NCI-H345 treated with DMSO at 0.1 percent for 48 hours (cell line): ENCODE measurements at regions not wholly inside any gene's neighbourhood (a gene's known extent, or its start where the extent isn't known, plus 50 kb on each side); places are given as distances from the start of the nearest gene placed in this dataset.

Source experiments
- DNase-seq: peaks from one replicate; lab custom pipeline; 2025; ENCODE audit not compliant: unreplicated experiment; lab: John Stamatoyannopoulos, UW

DNA sequence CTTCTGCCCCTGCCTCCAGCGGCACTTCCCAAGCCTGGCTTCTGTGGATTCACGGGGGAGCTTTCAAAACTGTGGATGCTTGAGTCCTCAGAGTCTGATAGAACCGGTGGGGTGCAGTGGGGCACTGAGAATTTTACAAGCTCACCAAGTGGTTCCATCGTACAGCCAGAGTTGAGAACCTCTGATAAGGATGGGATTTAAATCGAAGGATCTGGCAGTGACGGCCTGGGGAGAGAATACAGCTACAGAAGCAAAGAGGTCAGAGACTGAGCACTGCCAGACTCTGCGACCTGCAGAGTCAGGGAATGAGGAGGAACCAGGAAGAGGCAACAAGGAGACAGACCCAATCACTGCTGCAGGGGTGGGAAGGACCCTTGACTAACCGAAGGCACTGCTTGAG is 124.6 kb upstream of the BOD1 start:
- DNase-seq: no peak

DNA sequence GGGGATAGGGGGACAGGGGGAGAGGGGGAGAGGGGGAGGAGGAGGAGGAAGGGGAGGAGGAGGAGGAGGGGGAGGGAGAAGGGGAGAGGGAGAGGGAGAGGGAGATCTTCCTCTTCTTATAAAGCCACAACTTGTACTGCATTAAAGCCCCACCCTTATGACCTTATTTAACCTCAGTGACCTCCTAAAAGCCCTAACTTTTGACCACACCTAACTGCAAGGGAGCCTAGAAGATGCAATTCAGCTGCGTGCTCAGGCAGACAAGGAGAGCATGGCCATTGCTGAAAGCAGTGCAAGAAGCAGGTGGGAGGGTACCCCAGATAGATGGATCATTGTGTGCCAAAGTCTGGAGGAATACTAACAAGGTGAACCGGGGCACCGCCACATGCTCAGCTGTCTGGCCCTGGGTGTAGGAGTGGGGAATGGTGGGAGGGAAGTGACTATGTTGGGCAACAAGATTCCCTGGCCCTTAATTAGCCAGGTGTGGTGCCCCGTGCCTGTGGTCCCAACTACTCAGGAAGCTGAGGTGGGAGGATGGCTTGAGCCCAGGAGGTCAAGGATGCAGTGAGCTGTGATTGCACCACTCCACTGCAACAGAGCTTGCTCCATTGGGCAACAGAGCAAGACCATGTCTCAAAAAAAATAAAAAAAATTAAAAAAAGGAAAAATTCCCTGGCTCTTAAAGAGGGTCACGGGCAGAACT is 125.4 kb upstream of the BOD1 start:
- no peak for DNase-seq

DNA sequence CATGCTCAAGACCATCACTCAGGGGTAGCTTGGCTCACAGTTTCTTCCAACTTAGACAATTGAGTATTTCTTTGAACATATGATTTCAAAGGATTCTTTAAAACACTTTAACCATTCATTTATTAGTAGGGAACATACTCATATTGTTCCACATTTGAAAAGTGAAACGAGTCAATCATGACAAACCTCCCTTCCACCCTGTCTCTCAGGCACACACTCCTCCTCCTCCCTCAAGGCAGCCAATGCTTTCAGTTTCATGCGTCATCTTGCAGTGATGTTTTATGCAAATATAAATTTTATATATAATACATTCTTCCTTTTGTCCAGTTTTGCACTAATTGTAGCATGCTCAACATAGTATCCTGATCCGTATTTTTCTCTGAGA is 126.0 kb upstream of the BOD1 start:
- no peak for DNase-seq

DNA sequence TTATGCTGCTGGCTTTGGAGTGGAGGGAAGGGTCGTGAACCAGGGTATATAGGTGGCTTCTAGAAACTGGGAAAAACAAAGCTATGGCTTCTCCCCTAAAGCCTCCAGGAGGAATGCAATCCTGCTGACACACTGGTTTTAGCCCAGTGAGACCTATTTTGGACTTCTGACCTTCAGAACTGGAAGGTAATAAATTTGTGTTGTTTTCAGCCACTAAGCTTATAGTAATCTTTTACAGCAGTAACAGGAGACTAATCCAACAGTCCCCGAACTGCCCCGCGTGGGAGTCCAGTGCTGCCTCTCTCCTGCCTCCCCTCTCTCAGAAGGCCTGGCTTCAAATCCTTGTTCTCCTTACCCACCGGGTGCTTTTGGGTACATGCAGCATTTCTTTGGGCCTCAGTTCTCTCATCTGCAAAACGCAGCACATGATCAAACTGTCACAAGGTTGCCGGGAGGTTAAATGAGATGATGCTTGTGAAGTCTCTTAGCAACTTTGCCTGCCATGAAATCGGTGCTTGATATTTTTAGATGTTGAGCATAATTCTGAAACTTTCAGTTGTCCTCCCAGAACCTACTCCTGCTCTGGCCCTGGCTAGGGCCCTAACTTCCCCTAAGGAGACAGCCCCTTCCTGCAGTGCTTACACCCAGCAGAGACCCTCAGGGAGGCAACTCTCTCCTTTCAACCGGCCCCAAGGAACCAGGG is 127.3 kb upstream of the BOD1 start:
- DNase-seq: no peak

DNA sequence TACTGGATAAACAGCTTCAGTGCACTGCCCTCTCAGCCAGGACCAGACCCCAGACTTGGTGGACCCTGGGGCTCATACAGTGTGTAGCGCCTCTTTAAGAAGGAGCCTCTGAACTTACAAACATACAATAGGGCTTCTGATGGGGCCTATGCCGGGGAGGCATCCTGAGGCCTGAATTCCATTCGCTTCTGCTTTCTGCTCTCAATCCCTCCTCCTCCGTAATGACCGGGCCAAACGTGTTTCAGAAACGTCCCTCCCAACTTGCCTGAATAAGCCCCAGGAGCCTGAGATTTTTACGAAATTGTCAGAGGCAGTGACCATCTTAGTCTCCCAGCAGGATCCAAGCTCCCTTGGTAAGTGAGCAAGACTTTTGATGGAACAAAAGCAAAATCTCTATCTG is 128.1 kb upstream of the BOD1 start:
- DNase-seq: no peak

DNA sequence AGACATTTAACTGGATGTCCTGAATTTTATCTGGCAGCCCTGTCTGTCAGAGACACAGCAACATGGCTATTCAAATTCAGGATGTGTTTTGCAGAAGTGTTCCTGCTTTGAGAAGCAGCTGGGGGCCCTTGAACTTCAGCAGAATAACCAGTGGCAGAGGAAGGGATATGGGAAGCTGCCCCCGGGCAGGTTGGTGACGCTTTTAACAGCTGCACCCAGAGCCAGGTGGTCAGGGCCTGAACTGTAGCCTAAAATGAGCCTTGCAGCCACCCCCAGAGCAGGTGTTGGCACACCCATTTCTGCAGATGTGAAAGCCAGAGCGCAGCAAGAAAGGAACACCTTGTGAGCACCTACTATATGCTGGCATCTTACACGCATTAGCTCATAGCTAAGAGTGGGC is 128.7 kb upstream of the BOD1 start:
- DNase-seq: peak; percentile 87

DNA sequence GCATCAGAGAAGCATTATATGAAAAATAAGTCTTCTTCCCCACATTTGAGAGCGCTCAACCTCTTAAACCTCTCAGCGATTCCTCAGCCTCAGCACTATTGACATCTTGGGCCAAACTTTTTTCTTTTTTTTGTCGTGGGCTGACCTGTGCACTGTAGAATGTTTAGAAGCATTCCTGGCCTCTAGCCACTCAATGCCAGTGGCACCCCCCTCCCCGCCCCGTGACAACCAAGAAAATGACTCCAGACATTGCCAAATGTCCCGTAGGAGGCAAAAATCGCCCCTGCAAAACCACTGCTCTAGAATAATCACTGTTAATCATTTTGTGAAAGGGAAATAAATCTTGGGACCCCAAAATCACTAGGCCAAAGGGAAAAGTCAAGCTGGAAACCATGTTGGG is 129.1 kb upstream of the BOD1 start:
- DNase-seq: no peak

DNA sequence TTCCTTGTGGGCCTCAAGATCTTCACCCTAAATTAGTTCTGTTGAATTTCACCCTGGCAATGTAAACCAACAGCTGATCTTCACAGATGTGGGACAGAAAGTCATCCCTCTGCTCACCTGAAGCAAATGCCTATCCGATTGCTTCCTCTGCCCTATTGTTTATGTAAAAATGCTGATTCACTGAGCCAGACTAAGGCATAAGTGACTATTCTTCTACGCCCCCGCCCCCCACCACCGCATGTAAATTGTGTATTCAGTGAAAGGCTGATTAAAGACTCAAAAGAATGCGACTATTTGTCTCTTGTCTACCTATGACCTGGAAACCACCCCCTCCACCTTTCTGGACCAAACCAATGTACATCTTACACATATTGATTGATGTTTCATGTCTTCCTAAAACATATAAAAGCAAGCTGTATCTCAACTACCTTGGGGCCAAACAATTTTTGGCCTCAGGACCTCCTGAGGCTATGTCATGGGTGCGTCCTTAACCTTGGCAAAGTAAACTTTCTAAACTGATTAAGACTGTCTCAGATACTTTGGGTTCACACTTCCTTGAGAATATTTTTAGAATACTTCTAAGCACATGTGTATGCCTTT is 129.7 kb upstream of the BOD1 start:
- no peak for DNase-seq

DNA sequence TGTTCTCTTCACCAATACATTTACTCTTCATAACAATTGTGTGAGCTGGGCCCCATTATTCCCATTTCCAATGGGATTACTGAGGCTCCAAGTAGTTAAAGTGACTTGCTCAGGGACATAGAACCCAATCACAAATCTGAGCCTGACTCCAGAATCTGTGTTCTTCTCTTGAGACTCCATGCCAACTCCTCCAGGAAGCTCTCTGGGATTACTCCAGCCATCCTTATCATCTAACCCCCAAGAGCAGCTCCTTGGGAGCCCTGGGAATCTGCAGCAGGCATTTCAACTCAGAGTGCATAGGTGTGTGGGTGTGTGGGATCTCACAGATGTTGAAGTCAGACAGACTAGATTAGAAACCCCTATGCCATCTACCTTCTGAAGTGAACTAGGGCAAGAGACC is 131.4 kb upstream of the BOD1 start:
- DNase-seq: no peak

DNA sequence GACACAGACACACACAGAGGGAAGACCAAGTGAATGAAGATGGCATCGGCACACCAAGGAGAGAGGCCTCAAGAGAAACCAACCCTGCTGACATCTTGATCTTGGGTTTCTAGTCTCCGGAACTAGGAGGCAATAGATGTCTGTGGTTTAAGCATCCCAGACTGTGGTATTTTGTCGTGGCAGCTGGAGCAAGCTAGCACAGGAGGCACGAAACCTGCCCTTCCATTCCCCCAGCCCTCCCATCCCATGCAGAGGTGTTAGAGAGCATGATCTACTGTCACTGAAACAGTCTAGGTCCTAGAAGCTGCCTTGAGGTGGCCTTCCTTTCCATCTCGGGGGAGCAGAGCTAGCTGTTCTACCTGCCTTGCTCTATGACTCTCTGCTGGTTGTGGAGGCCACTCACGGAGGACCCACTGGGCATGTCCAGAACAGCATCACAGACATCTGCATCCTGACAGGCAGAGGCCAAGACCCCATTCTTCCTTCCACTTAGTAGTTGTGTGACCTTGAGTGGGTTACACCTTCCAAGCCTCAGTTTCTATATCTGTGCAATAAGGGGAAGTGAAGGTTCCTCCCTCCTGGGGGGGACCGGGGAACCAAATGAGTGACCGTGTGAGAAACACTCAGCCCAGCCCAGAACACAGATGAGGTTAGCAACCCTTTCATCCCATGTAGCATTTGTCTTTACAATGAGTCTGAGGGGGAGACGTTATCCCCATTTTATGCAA is 134.3 kb upstream of the BOD1 start:
- DNase-seq: no peak

DNA sequence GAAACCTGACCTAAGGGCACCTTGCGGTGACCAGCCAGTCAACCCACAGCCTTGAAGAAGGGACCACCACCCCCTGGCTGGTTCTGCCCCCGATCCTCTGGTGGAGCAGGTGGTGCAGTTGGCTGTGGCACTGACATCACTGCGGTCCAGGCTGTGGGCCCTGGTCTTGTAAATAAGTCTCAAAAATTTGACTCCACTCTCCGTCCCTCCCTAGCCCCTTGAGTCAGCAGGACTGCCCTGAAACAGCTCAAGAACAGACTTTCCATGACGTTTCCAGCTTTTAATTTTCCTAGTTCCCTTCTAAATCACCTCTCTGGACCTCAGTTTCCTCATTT is 134.8 kb upstream of the BOD1 start:
- no peak for DNase-seq

DNA sequence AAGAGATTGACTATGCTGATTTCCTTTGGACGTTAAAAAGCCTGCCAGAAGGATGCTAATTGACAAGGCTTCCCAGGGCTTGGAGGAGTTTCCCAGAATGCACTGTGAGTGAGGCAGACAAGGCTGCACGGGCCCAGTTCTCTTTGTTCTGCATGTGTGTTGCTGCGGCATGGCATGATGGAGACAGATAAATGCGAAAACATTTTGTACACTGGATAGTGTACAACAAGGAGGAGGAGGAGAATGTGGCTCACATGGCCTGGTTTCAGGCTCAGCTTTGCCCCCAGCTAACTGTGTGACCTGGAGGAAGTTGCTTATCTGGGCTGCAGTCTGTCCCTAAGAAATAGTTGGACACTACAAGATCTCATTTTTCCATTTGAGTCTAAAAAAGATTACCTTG is 135.5 kb upstream of the CPEB4 start:
- no peak for DNase-seq

DNA sequence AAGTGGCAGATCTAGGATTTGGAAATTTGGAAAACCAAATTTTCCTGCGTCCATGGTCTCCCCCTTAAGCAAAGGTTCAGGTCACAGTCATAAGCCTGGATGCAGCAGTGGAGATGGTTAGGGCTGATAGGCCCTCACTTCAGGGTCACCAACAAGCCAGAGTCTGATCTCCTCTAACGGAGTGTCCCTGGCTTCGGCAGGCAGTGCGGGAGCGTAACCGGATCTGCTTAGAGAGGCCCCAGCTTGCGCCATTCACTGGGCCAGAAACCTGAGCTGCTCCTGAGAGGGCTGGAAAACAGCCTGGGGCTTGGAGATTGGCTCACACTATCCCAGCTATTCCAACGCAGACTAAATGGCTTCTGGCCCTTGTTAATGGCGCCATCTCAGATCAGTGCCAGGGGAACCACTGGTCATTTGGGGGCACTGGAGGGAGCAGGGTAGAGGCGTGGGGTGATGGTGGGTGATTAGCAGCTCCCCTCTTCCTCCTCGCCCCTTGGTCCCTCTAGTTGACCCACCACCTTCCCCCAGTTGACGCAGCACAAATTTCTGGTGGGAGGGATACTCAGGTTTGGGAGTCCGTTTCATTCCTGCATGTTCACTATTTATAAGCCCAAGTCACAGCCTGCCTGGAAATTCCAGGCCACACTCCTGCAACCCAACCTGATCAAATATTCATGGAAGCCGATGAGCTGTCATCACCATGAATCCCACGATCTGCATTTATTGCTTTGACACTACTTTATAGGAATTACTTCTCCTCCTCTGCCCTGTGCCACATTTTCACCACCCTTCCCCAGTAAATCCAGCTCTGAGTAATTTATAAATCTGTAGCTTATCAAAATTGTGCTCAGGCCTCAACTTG is 134.6 kb upstream of the CPEB4 start:
- no peak for DNase-seq

DNA sequence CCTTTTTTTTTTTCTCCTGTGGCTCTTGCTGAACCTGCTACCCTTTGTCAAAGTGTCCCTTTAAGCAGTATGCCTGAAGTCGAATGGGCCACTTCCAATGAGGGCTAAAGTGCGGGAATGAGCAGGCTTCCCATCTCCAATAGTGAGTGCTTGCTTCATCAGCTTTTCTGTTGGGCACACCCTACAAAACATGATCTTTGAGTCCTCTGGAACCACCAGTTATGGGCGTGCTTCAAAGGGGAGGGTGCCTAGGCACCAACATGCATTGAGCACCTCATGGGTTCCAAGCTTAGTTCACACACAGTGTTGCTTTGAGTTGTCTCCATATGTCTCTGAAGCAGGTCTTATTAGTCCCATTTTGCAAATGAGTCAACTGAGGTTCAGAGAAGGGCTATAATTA is 132.8 kb upstream of the CPEB4 start:
- DNase-seq: no peak

DNA sequence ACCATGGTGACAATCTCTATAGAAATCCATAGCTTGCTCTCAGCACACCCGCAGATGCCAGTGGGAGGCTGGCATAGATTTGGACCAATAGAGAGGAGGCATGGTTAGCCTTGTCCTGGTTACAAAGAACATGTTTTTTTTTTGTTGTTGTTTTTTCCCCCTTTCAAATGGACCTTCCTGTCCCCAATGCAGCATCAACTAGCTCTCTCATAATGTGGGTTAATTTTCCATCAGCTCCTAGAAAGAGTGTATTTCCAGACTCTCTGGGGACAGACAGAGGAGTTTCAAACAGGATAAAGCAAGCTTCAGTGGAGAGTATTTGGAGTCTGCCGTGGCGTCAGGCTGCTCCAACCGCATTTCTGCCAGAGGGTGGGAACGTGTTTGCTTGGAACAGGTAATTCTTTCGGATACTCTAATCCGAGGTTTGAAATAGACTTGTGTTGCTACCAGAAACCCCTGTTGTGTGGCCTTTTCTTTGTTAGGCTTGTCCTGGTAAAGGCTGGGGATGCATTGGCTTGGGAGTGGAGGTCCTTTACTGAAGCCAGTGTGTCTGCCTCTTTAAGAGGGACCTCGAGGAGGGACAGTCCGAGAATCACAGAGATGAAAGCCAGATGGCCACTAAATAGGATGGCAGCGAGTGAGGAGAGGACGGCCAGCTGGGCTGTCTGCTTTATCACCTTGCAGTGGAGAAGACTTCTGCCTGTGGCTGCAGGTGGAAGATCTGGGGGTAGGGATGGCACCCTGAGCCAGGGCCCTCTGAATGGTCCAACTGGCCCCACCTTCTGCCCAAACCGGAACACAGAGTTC is 130.5 kb upstream of the CPEB4 start:
- DNase-seq: no peak

DNA sequence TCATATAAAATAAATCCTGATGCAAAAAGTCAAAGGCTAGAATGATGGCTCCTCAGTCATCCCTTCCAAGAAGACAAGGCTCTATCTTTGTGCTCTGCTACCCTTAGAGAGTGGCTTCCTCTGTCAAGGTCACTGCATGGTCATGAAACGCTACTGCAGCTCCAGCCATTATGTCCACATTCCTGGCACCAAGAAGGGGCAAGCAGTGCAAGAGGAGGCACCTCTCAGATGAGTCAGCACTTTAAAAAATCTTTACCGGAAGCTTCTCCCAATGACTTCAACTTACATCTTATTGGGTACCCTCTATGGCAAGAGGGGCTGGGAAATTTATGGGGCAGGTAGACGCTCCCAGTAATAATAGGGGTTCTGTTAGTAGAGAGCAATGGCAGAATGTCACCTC is 129.5 kb upstream of the CPEB4 start:
- no peak for DNase-seq

DNA sequence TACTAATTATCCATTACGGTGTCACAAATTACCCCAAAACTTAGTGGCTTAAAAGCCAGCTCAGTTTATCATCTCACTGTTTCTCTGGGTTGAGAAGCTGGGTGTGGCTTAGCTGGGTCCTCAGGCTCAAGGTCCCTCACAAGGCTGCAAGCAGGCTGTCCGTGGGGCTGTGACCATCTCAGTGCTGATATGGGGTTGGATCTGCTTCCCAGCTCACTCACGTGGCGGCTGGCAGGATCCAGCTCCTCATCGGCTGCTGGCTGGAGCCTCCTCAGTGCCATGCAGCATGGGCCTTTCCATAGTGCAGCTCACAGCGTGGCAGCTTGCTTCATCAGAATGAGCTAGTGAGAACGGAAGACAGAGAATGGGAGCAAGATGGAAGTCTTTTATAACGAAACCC is 128.5 kb upstream of the CPEB4 start:
- DNase-seq: no peak

DNA sequence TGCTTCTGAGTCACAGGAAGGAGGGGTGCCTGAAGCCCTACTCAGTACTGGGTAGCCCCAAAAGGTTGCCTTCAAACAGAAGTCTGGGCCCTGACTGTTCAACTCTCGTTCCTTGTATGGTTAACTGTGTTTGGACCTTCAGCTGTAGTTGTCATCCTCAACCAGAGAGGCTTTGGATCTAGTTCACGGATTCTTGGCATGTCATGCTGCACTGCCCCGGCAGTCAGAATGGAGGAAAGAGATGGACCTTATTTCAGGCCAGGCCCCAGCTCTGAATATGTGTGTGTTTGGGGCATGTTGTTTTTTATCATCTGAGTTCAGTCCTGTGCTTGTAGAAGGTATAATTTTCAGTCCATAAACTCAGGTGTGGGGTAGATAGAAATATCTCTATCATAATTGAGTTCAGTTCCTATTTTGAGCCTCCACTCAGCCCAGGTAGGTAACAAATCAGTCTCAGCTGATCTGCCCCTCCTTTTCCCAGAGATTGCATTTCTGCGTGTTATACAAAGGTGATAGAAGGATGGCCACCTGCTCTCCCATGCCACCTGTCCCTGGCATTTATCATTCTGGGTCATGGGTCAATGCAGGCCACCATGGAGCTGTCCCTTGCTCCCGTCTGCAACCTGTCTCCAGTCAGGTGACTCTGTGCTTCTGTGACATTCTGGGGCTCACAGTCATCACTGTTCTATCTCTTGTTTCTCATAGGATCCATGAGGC is 127.5 kb upstream of the CPEB4 start:
- no peak for DNase-seq

DNA sequence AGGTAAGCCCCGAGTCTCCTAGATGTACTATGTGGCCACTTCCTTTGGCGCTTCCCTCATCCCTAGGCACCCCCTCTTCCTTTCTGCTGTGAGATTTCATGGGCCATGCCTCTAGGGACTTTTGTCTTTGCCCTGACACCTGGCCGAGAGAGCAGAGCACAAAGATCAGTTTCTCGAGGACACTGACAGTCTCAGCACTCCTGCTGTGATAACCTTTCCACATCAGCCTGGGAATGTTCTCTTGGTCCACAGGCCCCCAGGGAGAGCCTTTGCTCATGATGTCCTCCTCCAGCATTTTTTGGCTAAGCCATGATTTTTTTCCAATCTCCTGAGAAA is 127.0 kb upstream of the CPEB4 start:
- no peak for DNase-seq

DNA sequence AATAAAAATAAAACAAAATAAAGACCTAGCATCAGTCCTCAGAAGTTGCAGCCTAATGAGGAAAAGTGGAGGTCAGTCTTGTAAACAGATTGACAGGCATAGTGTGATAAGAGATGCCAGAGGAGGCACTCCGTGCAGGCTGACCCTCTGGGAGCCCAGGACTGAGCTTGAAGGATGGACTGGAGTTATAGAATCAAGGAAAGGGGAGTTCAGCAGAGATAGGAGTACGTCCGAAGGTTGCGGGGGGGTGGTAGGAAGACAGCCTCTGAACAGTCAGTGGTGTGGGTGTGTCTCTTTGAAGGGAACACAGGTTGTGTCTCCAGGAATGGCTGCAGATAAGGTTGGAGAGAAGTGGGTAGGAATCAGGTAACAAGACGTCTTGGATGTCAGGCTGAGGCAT is 126.1 kb upstream of the CPEB4 start:
- DNase-seq: no peak
